A549 (cell line): ENCODE measurements at regions not wholly inside any gene's neighbourhood (a gene's known extent, or its start where the extent isn't known, plus 50 kb on each side); places are given as distances from the start of the nearest gene placed in this dataset.

Source experiments
- ATAC-seq, 2 experiments: fragments of 200-7000 bp in 1 of 2; fragments of >200 bp in 1 of 2; cut with Nextera tagmentation in 1 of 2; cut with Tn5 transposase in 1 of 2; 3 replicates each; pipeline versions ENCODE4 v1.8.0 to v1.9.1; 2018 to 2020; ENCODE audit warnings: mild to moderate bottlenecking in 1 of 2, moderate library complexity in 1 of 2
- CTCF ChIA-PET: fragments of 300-600 bp; sonication (Branson Sonifier 250); formaldehyde crosslinking; extraction: SDS; loops from one replicate; lab custom pipeline; 2021; ENCODE audit warnings: antibody characterized with exemption, inconsistent platforms; lab: Yijun Ruan, JAX
- POLR2A ChIA-PET: fragments of 350-600 bp; formaldehyde crosslinking; extraction: SDS; loops from one replicate; lab custom pipeline; 2021; ENCODE audit warnings: antibody characterized with exemption, inconsistent platforms; lab: Yijun Ruan, JAX
- DNase-seq, 2 experiments: peaks; one replicate each; pipeline versions ENCODE4 v3.0.0 to v3.0.0-alpha.2; 2011 to 2016; ENCODE audit warnings: low read depth in 1 of 2, low spot score in 1 of 2
- FAIRE-seq: peaks from 2 replicates; lab custom pipeline; 2011; peaks lifted over from hg19 to GRCh38; lab: Jason Lieb, UNC
- H3K27ac ChIP-seq, 2 experiments: fragments of >200 bp; sonication (Bioruptor Twin); formaldehyde crosslinking; 3 replicates each; pipeline ENCODE4 v1.5.1; 2016 to 2017
- H3K4me1 ChIP-seq: fragments of >200 bp; sonication (Bioruptor Twin); formaldehyde crosslinking; 3 replicates; pipeline ENCODE4 v1.6.1; 2016
- H3K4me2 ChIP-seq: fragments of >200 bp; sonication (Bioruptor Twin); formaldehyde crosslinking; 3 replicates; pipeline ENCODE4 v1.6.1; 2016
- H3K4me3 ChIP-seq: fragments of >200 bp; sonication (Bioruptor Twin); formaldehyde crosslinking; 3 replicates; pipeline ENCODE4 v1.5.1; 2016
- H3K9me3 ChIP-seq: fragments of >200 bp; sonication (Bioruptor Twin); formaldehyde crosslinking; 3 replicates; pipeline ENCODE4 v1.6.1; 2016
- BHLHE40 ChIP-seq: IDR thresholded peaks from 2 replicates; pipeline ENCODE4 v1.6.1; 2012; ENCODE audit warnings: low read depth, low read length, inconsistent platforms
- CBX8 ChIP-seq: fragments of 200-600 bp; sonication (generic); IDR thresholded peaks from 2 replicates; pipeline ENCODE4 v1.6.1; 2016
- CEBPB ChIP-seq, 2 experiments: fragments of >200 bp in 1 of 2; sonication (Bioruptor Twin) in 1 of 2; formaldehyde crosslinking in 1 of 2; IDR thresholded peaks; 2 replicates each; pipeline ENCODE4 v1.6.1; 2012 to 2016
- CHD4 ChIP-seq: fragments of 200-600 bp; sonication (generic); IDR thresholded peaks from 2 replicates; pipeline ENCODE4 v1.6.1; 2016; ENCODE audit warnings: antibody characterized with exemption, mild to moderate bottlenecking, borderline replicate concordance
- EHF ChIP-seq: fragments of 250-450 bp; sonication (Bioruptor Pico); IDR thresholded peaks from 2 replicates; pipeline ENCODE4 v1.5.0; 2020; ENCODE audit warnings: mild to moderate bottlenecking
- FOSB ChIP-seq: fragments of 250-450 bp; sonication (Bioruptor Pico); IDR thresholded peaks from 2 replicates; pipeline ENCODE4 v1.5.0; 2020; ENCODE audit warnings: mild to moderate bottlenecking, moderate library complexity
- FOXS1 ChIP-seq: fragments of 250-450 bp; sonication (Bioruptor Pico); IDR thresholded peaks from 2 replicates; pipeline ENCODE4 v1.5.0; 2020; ENCODE audit warnings: mild to moderate bottlenecking, moderate library complexity
- GATA3 ChIP-seq: IDR thresholded peaks from 2 replicates; pipeline ENCODE4 v1.6.1; 2012; ENCODE audit warnings: borderline replicate concordance
- HOXB13 ChIP-seq: fragments of 250-450 bp; sonication (Bioruptor Pico); IDR thresholded peaks from 2 replicates; pipeline ENCODE4 v1.5.0; 2020; ENCODE audit warnings: low read depth, mild to moderate bottlenecking, moderate library complexity
- KDM1A ChIP-seq: fragments of 200-600 bp; sonication (generic); IDR thresholded peaks from 2 replicates; pipeline ENCODE4 v1.6.1; 2016; ENCODE audit warnings: low read depth, mild to moderate bottlenecking
- MAFK ChIP-seq: fragments of 450-650 bp; IDR thresholded peaks from 2 replicates; pipeline ENCODE4 v1.6.1; 2014; ENCODE audit not compliant: partially characterized antibody
- MAZ ChIP-seq: fragments of 150-350 bp; IDR thresholded peaks from 2 replicates; pipeline ENCODE4 v1.6.1; 2014; ENCODE audit warnings: antibody characterized with exemption, low read depth, low read length, borderline replicate concordance
- MYC ChIP-seq: IDR thresholded peaks from 2 replicates; pipeline ENCODE4 v1.6.1; 2012; ENCODE audit warnings: mild to moderate bottlenecking, inconsistent platforms, low read length, improper control_type of control experiment, borderline replicate concordance
- NPAS2 ChIP-seq: fragments of 250-450 bp; sonication (Bioruptor Pico); IDR thresholded peaks from 2 replicates; pipeline ENCODE4 v1.8.0; 2022; ENCODE audit warnings: mild to moderate bottlenecking, moderate library complexity, borderline replicate concordance
- POLR2A ChIP-seq: IDR thresholded peaks from 2 replicates; pipeline ENCODE4 v1.6.1; 2012; ENCODE audit warnings: mild to moderate bottlenecking, low read length
- POLR2AphosphoS2 ChIP-seq: conservative IDR thresholded peaks from 2 replicates; pipeline ENCODE4 v1.6.1; 2012; ENCODE audit warnings: low read length, improper control_type of control experiment, inconsistent platforms
- RCOR1 ChIP-seq: fragments of 150-350 bp; IDR thresholded peaks from 2 replicates; pipeline ENCODE4 v1.6.1; 2014; ENCODE audit warnings: antibody characterized with exemption, low read length, low read depth
- SMC3 ChIP-seq: fragments of >200 bp; sonication (Bioruptor Twin); formaldehyde crosslinking; IDR thresholded peaks from 3 replicates; pipeline ENCODE4 v1.6.1; 2018; ENCODE audit warnings: inconsistent platforms
- ZFP36 ChIP-seq: fragments of 450-650 bp; IDR thresholded peaks from 2 replicates; pipeline ENCODE4 v1.6.1; 2014; ENCODE audit warnings: borderline replicate concordance; ENCODE audit not compliant: partially characterized antibody
- ZNF302 ChIP-seq: fragments of 250-450 bp; sonication (Bioruptor Pico); IDR thresholded peaks from 2 replicates; pipeline ENCODE4 v1.9.0; 2021; ENCODE audit warnings: inconsistent platforms, mild to moderate bottlenecking, moderate library complexity
- WGBS: methylation state at CpG from one replicate; pipeline ENCODE4 v1.1.6; 2017; ENCODE audit errors: missing lambda C conversion rate; 5-methylcytosine and 5-hydroxymethylcytosine counted together
- TF ChIP-seq, protein P1 (sequence below): fragments of >200 bp; sonication (Bioruptor Twin); formaldehyde crosslinking; IDR thresholded peaks from 2 replicates; pipeline ENCODE4 v1.6.1; 2016
- TF ChIP-seq, protein P2 (sequence below): IDR thresholded peaks from 2 replicates; pipeline ENCODE4 v1.6.1; 2012
- TF ChIP-seq, protein P3 (sequence below): fragments of 150-350 bp; IDR thresholded peaks from 2 replicates; pipeline ENCODE4 v1.6.1; 2014; ENCODE audit warnings: low read depth, mild to moderate bottlenecking, low read length
- TF ChIP-seq, protein P4 (sequence below): IDR thresholded peaks from 2 replicates; pipeline ENCODE4 v1.6.1; 2012; ENCODE audit warnings: low read depth, borderline replicate concordance
- TF ChIP-seq, protein P5 (sequence below): fragments of >200 bp; sonication (Bioruptor Twin); formaldehyde crosslinking; IDR thresholded peaks from 3 replicates; pipeline ENCODE4 v1.5.1; 2016

DNA sequence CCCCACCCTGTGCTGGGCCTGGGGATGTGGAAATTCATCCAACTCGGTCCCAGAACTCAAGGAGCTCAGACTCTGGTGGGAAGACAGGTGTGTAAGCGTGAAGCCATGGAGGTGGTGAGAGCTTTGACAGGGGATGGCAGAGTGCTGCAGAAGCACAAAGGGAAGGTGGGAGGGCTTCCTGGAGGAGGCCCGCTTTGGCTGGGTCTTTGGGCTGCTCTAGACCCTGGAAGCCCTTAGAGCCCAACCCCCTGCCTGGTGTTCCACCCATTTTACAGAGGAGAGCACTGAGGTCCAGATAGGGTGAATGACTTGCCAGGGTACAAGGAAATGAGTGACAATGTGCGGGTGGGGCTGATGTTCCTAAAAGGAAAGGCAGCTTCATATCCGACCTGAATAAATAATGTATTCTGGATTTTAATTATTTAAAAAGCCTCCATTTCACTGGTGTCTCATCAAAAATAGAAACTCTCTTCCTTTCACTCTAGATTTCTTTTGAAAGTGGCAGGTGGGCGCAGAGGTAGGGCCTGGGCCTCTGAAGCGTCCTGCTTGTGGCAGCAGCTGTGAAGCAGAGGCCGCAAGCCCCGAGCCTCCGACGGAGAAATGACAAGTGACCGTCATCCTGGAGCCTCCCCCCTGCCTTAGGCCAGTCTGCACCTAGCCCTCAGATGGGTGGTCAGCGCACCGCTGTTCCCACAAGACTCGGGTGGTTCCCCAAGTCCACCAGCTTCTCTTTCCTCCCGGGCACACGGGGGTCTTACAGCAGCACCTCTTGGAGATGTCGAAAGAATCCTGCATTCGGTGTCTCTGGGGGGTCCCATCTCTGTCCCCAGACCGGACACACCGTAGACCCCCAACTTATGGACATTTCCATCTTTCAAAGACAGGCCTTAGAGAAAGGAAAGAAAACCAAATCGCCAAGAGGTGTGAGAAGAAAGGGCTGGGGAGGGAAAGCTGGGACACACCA, 71.0 kb upstream of the TAF1B start:
- POLR2A ChIA-PET = interaction anchor here (2.5 kb wide), 1 partner anchor 142 kb away, joined by 21 read pairs; the partner anchor contains the start of gene YWHAQ
- Histone ChIP-seq H3K4me3 (no peak overlapping the region), H3K4me1 (peaks cover 18% of the 10 kb centered on the region), H3K9me3 (no peaks in the 10 kb centered on the region), H3K4me2 (peak overlapping the region; percentile 35; the same call in 2 of the 3 replicates), H3K27ac (peak overlapping the region; percentile 8 to 79; a peak in 3 of 6 replicates)
- ATAC-seq (no peak), FAIRE-seq (no peak), DNase-seq (no peak)
- CTCF ChIA-PET = interaction anchor here (0.8 to 9.3 kb wide), 21 partner anchors 8 to 276 kb away, joined by 3 to 234 read pairs (median 11); partner anchors contain the start of genes ADAM17 and YWHAQ
- TF ChIP-seq MYC (no peak), BHLHE40 (no peak), CEBPB (IDR thresholded peaks at IDR 0.05) (no peak), ZFP36 (no peak), EHF (CRISPR knock-in tag) (no peak), FOSB (CRISPR knock-in tag) (no peak), MAFK (no peak), GATA3 (no peak), ZNF302 (CRISPR knock-in tag) (no peak), KDM1A (no peak), POLR2A (no peak), CBX8 (no peak), SMC3 (no peak), POLR2AphosphoS2 (no peak), CHD4 (no peak), FOXS1 (no peak)
- TF ChIP-seq, protein P1, sequence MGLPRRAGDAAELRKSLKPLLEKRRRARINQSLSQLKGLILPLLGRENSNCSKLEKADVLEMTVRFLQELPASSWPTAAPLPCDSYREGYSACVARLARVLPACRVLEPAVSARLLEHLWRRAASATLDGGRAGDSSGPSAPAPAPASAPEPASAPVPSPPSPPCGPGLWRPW = no peak
- TF ChIP-seq, protein P2, sequence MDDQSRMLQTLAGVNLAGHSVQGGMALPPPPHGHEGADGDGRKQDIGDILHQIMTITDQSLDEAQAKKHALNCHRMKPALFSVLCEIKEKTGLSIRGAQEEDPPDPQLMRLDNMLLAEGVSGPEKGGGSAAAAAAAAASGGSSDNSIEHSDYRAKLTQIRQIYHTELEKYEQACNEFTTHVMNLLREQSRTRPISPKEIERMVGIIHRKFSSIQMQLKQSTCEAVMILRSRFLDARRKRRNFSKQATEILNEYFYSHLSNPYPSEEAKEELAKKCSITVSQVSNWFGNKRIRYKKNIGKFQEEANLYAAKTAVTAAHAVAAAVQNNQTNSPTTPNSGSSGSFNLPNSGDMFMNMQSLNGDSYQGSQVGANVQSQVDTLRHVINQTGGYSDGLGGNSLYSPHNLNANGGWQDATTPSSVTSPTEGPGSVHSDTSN = no peak
- WGBS = 83% methylated on average over 22 of the region's 22 CpGs

DNA sequence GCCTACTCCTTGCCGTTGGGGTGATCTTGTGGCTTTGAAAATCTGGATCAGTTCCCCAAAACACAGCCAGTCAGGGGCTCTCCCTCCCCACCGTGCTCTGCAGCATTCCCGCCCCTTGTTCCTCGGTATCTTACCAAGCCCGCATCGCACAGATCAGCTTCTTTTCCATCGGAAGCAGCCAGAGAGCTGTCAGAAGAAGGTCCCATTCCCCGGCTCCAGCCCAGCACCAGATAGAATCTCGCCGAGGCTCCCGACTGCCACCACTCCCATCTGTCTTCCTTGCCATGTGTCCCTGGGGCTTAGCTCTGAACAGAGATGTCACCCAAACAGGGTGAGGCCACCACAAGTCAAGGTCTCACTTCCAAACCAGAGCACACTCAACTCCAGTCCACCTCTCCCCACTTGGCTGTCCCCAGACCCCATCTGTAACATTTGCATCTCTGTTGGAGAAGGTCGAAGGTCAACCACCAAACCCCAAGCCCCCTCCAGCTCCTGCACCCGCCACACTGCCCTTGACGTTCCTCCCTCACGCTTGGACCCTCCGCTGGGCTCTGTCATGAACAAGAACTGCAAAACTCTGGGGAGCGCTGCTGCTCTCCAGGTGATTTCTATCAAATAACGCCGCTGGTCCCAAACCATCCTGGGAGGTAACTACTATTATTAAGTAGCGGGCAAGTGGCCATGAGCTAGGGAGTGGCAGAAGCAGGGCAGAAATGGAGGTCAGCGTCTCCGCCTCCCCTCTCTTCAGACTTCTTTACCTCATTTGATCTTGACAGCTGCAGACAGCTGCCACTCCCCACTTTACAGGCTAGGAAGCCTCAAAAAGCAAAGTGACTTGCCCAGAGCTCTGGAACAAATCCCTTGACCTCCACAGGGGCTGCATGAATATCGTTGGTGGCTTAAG, 70.0 kb upstream of the TAF1B start:
- ChIA-PET CTCF (interaction anchor here (1.2 to 9.3 kb wide), 7 partner anchors 8 to 218 kb away, joined by 4 to 234 read pairs (median 53); partner anchors contain the start of genes ADAM17 and YWHAQ), POLR2A (no interaction called here)
- TF ChIP-seq, protein P3, sequence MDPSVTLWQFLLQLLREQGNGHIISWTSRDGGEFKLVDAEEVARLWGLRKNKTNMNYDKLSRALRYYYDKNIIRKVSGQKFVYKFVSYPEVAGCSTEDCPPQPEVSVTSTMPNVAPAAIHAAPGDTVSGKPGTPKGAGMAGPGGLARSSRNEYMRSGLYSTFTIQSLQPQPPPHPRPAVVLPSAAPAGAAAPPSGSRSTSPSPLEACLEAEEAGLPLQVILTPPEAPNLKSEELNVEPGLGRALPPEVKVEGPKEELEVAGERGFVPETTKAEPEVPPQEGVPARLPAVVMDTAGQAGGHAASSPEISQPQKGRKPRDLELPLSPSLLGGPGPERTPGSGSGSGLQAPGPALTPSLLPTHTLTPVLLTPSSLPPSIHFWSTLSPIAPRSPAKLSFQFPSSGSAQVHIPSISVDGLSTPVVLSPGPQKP = no peak
- peaks cover 18% of the 10 kb centered on the region for H3K4me1 ChIP-seq
- no peaks in the 10 kb centered on the region for H3K9me3 ChIP-seq
- 84% methylated on average over 23 of the region's 23 CpGs for WGBS
- FAIRE-seq (no peak), DNase-seq (no peak), ATAC-seq (no peak)
- no peak overlapping the region for H3K4me3 ChIP-seq
- no peak overlapping the region for H3K4me2 ChIP-seq
- H3K27ac ChIP-seq = peak overlapping the region in 1 of 2 experiments; percentile 18; a peak in 1 of 6 replicates

DNA sequence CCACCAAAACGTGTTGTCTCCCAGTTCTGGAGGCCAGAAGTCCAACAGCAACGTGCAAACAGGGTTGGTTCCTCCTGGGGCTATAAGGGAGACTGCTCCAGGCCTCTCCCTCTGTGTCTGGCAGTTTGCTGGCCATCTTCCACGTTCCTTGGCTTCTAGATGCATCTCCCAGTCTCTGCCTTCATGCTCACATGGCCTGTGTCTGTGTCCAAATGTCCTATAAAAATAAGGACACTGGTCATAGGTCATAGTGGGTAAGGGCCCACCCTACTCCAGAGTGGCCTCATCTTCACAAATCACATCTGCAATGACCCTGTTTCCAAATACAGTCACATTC, 69.4 kb upstream of the TAF1B start:
- Histone ChIP-seq H3K4me2 (no peak overlapping the region), H3K27ac (no peak overlapping the region), H3K4me3 (no peak overlapping the region), H3K9me3 (no peaks in the 10 kb centered on the region), H3K4me1 (peaks cover 18% of the 10 kb centered on the region)
- no peak for DNase-seq
- WGBS = 41% methylated on average over 3 of the region's 3 CpGs
- POLR2A ChIA-PET = no interaction called here
- no peak for FAIRE-seq
- CTCF ChIA-PET = interaction anchor here (1.2 to 9.3 kb wide), 4 partner anchors 21 to 142 kb away, joined by 4 to 234 read pairs (median 128); partner anchors contain the start of gene YWHAQ
- ATAC-seq = no peak
- TF ChIP-seq, protein P3 = no peak
- TF ChIP-seq NPAS2 (CRISPR knock-in tag) (no peak), ZFP36 (no peak), HOXB13 (no peak), MAZ (no peak), EHF (CRISPR knock-in tag) (no peak), RCOR1 (no peak)
- TF ChIP-seq, protein P4, sequence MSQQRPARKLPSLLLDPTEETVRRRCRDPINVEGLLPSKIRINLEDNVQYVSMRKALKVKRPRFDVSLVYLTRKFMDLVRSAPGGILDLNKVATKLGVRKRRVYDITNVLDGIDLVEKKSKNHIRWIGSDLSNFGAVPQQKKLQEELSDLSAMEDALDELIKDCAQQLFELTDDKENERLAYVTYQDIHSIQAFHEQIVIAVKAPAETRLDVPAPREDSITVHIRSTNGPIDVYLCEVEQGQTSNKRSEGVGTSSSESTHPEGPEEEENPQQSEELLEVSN = no peak
- TF ChIP-seq, protein P5, sequence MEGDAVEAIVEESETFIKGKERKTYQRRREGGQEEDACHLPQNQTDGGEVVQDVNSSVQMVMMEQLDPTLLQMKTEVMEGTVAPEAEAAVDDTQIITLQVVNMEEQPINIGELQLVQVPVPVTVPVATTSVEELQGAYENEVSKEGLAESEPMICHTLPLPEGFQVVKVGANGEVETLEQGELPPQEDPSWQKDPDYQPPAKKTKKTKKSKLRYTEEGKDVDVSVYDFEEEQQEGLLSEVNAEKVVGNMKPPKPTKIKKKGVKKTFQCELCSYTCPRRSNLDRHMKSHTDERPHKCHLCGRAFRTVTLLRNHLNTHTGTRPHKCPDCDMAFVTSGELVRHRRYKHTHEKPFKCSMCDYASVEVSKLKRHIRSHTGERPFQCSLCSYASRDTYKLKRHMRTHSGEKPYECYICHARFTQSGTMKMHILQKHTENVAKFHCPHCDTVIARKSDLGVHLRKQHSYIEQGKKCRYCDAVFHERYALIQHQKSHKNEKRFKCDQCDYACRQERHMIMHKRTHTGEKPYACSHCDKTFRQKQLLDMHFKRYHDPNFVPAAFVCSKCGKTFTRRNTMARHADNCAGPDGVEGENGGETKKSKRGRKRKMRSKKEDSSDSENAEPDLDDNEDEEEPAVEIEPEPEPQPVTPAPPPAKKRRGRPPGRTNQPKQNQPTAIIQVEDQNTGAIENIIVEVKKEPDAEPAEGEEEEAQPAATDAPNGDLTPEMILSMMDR = no peak
